GM19043 (cell line): ENCODE measurements at regions not wholly inside any gene's neighbourhood (a gene's known extent, or its start where the extent isn't known, plus 50 kb on each side); places are given as distances from the start of the nearest gene placed in this dataset.
A peak's percentile ranks its signal among the peaks of the same experiment; 100 is the strongest.

ENCODE experiments used
- ATAC-seq: cut with Tn5 transposase; IDR thresholded peaks from one replicate; pipeline ENCODE4 v1.9.1; 2021; ENCODE audit warnings: low read depth; ENCODE audit not compliant: unreplicated experiment

DNA sequence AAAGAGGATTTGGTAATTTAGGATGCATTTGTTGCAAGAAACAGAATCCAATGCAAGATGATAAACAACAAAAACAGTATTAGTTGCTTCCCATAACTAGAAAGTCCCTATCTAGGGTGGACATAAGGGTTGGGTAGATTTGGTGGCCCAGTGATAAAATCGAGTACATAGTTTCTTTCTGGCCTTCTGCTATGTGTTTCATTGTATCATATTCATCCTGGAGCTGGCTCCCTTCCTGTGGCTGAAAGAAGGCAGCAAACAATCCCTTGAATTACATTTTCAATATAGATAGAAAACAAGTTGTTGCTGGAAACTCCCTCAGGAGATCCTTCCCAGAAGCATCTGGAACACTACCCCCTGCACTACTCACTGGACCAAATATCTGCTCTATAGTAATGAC is 135.1 kb downstream of the ID4 start:
- no peak for ATAC-seq

DNA sequence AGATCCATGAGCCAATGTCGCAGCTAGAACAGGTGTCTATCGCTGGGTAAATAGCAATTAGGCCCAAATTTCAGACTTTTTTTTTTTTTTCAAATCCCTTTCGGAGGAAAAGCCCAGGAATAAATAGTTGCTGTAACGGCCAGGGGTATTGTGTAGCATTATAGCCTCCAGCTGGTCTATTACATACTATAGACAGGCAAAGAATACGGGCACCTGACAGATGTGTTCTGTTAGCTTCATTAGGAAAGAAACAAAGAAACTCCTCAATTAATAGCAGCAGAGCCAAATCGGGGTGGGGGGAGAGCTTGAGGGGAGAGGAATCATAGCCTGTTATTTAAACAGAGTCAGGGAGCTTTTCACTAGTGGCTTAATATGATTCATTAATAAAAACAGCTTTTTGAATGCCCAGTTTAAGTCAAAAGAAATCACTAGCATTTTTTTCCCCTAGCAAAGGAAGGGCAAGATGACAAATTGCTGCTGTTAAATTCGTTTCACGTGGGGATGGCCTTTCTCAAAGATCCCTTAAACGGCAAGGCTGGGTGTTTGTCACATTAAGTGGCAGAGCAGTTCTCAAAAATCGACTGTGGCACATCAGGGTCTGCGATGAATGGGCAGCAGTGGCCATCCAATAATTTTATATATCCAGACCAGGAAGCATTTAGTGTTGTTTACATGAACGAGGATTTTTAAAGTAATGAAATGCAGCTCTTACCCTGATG is 139.4 kb downstream of the ID4 start:
- no peak for ATAC-seq

DNA sequence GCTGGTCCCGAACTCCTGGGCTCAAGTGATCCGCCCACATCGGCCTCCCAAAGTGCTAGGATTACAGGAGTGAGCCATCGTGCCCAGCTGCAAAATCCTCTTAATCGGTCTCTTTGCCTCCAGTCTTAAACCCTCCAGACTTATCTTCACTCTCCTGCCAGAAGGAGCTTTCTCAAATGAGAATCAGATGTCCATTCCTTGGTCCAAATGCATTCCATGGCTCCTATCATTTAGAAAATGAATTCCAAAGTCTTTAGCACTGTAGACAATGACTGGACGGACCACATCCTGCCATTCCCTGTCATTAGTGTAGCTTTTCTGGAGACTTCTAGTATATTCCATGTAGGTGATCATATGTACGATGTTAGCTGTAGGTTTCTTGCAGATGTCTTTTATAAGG is 141.9 kb downstream of the ID4 start:
- ATAC-seq: no peak

DNA sequence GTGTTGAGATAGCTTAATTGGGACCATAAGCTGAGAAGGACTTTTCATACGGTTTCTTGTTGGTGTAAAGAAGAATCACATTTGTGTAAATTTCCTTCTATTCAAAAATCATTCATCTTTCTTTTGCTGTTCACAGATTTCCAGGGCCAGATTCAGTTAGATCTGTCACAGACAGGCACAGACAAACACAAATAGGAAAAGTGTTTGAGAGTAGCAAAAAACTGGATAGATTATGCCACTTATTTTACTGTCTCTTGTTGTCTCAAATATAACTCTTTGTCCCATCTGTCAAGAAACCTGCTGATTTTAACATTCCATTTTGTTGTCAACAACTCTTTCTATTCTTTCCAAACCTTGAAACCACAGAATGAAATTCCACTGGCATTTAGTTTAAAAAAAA is 142.8 kb downstream of the ID4 start:
- no peak for ATAC-seq

DNA sequence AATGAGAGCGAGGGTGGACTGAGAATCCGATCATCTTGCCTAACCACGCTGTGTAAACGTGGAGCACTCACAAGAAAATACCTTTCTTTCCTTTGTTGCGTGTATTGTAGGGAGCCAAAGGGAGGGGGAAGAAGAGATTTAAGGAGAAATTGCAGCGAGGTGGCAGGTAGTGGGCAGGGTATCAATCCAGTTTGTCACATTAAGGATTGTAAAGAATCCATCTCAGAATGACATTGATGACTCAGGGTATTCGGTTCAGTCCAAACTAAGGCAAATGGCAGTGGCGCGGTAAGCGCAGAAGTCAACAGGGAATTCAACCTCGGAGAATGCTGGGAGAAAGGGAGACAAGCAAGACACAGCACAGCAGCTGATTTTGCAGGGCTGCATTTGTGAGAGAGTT is 146.2 kb downstream of the ID4 start:
- ATAC-seq: no peak

DNA sequence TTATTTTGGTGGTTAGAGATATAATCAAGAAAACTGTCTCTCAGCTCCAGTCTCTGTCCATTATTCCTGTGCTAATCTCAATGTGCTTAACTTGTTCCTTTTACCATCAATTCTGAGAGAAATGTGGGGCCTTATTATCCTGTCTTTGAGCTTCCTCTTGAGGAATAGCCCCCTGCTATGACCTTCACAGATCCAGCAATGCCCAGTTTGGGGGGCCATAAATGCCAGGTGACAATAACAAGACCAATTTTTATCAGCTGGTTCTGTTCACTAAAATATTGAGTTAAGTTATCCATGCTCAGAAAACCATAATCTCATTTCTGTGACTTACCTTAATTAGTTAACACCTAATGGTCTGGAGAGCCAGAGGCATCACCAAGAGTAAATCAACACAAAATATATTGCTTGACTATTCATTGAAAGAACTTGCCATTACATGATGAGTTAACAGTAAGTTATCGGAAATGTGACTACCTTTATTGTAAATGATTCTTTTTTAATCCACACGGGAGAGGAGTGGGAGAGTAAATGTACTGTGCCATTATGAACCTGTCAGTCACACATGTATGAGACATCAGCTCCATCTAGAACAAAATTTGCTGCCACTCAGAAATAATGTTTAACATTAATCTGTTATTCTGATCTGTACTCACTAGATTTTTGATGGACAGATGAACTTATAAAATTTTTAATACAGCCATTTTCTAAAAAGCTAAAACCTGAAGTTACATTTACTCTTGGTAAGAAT is 149.7 kb downstream of the ID4 start:
- no peak for ATAC-seq

DNA sequence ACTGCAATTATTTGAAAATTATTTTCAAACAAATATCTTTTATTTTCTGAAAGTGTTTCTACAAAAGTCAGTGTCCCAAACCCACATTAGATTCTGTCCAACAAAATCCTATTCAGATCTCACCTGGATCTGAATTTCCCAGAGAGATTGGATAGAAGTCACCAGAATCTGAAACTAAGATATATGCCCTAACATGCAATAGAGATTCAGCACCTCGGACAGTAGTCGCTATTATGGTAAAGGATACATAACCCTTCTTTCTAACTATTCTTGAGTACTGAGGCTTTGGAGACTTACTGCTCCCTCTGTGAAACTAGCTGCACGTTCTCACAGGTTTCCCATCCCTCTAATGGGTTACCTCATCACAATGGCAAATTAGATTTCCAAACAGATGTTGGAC is 151.4 kb downstream of the ID4 start:
- no peak for ATAC-seq

DNA sequence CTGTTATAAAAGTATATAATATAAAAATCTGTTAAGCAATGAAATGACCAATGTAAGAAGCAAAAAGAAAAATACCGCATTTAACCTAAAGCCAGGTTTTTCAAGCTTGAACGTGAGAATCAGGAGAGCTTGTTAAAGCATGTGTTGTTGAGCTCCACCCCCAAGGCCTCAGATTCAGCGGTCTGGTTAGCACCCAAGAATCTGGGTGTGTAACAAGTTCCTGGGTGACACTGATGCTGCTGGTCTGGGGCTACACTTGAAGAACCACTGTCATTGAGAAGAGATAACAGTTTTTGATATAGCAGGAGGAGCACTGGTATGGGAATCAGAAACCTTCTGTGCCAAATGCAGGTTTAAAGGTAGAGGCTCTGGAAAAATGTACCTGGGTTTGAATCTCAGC is 154.0 kb downstream of the ID4 start:
- ATAC-seq: no peak

DNA sequence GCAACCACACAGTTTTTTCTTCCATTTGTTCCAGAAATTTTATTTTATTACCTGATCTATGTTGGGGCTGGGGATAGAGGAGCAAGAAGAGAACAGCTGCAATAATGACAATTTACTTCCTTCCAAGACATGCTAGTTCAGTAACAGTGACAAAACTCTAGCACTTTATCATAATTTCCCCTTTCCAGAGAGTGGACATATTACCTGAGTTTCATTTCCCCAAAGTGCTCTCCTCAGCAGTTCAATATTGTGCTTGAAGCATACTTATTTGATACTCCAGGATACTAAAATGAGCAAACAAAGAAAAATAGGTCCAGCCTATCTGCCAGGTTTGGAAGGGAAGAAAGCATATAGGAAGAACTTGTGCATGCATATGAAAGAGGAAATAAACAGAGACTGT is 157.7 kb downstream of the ID4 start:
- no peak for ATAC-seq

DNA sequence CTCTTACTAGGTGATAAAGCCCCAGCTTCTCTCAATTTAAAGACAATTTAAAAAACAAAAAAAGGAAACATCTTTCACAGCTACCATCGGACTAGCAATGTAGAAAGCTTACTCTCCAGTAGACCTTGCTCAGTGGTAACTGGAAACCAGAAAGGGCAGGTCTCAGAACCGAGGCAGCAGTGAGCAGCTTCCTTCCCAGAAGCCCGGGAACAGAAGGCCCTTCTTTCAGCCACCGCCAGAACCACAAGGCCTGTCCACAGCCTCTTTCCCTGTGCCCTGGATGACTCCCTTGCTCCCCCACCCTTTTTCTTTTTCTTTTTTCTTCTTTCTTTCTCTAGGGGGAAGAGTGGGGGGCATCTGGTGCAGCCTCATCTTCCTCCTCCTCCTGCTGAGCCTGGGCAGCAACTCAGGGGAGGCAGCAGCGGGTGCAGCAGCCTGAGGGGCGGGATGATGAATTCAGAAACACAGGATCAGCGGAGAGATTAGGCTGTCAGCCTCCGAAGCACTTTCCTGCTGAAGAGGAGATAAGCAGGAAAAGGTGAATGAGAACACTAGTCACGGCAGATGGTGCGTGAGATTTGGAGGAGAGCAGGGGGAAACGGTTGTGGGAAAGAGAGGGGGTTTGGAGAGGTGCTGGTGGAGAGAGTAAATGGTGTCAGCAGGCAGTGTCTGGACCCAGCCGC is 158.5 kb downstream of the ID4 start:
- no peak for ATAC-seq

DNA sequence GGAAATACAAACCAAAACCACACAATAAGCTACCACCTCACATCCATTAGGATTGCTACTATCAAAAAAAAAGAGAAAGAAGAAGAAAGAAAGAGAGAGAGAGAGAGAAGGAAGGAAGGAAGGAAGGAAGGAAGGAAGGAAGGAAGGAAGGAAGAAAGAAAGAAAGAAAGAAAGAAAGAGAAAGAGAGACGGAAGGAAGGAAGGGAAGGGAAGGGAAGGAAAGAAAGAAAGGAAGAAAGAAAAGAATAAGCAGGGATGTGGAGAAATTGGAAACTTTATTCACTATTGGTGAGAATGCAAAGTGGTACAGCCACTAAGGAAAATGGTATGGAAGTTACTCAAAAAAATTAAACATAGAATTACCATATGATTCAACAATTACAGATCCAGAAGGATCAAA is 159.9 kb downstream of the ID4 start:
- no peak for ATAC-seq

DNA sequence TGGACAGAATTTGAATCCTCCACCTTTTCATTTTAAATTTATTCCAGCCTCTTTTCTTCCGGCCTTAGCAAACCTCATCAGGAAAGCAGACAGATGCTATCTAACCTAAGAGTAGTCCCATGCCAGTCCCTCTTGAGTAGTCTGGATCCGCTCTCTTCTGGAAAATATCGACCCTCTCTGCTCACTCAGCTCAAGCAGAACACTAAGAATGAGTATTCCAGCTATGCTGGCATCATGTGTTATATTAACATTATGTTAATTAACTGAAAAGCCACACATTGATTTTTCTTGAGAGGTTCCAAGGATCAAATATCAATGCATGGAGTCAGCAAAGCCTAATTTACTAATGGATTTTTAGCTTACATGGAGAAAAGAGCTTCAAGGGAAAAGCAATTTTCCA is 161.4 kb downstream of the ID4 start:
- no peak for ATAC-seq

DNA sequence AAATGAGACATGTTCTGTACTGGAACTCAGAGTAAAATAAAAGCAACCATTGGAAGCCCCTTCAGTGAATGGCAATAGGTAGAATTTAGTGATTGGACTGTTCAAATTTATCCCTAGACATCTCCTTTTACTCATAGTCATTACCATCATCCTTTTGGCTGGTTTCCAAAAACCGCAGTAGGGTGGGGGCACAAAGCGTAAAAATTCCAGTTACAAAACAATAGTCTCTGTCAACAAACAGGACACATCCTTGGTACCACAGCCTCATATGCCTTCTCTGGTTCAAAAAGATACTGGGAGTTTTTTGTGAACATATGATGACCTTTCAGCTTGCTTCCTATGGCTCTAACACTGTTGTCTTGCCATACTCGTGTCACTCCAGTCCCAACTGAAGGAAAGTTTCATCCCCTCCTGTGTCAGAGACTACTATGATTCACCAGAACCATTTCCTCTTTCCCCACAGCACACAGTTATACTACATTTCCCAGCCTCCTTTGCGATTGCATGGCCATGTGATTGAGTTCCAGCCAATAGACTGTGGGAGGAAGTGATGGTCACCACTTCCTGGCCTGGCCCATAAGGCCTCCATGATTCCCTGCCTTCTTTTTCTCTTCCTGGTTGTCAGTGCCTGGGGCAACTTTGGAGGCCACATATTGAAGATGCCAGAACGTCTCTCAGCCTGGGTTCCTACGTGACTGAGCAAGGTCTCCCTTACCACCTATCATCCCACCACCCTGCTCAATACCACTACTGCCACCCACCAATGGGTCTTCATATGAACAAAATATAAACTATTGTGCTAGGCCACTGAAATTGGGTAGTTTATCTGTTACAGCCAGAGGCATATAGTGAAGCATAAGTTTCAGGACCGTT is 162.4 kb downstream of the ID4 start:
- ATAC-seq: peak; percentile 94

DNA sequence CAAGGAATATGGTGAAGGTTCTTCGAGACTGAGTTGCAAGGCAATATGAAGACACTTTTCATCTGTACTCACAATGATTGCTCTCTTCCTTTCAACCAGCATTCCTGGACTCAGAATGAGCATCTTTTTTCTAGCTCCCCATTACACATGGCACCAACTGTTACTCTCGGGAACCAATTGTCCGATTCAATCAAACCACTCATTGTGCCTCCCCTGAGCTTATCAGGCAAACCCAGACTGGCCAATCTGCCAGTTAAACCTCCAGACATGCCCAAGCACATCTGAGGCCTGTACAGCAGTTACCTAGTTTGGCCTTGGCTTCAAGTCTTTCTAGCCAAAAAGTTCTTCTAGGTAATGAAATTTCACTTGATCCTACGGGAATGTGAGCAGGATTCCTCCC is 164.1 kb downstream of the ID4 start:
- ATAC-seq: no peak

DNA sequence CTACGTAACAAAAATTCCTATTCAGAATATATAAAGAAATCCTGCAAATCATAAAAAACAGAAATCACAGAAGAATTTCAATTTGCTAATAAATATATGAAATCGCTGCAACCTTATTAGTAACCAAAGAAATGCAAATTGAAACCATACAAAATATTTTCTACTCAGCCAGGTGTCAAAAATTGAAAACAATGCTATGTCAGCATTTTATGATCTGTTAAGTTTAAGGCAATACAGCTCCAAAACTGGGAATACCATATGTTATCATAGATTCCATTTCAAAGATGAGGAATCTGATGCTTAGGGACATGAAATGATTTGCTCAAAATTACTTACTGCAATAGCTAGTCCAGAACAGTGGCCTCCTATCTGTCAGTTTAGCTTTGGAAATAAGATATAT is 168.9 kb downstream of the ID4 start:
- ATAC-seq: no peak

DNA sequence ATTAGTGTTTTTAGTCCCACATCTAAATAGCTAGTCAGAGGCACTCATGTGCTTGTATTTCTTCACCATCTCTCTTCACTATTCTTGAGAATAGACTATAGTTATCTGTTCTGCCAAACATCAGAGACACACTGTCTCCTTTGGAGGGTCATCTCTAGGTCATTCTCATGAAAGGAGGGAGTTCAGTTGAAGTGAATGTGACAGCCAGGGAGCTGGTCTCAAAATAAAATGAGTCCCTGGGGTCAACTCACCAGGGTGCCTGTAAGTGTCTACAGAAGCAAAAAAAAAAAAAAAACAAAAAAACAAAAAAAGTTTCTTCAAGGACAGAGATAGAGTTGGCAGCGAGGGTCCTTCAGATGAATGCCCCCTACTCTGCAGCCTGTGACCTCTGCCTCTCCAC is 171.0 kb downstream of the ID4 start:
- no peak for ATAC-seq

DNA sequence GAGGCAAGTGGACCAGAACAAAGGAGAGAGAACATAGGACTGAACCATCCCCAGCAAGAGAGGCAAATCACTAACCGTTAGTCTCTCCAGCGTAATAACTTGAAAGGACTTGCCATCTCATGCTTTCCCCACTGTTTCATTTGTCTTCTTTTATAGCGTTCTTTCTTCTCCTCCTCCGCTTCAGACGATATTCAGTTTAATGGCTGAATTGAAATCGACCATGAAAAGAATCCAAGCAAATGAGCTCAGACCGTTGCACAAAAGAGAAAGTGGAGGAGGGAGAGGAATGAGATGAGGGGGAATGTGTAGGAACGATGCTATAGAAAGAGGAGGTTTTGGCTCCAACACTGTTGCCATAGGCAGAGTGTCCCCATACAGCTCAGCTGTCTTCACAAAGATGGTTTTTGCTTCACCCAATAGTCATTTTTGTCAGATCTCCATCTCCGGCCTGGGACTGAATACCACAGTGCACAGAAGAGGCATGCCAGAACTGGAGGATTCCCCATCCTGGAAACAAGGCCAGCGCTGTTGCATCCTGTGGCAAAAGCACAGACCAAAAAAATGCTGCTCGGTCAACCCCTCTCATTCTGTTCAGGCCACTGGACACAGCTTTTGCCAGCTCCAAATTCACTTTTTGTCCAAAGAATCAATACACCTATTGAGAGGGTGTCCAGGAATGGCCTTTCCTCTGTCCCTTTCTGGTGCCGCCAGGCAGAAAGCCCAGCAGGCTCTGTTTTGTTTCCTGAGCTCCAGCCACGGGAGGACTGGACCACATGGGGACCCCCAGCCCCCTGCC is 176.1 kb downstream of the ID4 start:
- ATAC-seq: no peak

DNA sequence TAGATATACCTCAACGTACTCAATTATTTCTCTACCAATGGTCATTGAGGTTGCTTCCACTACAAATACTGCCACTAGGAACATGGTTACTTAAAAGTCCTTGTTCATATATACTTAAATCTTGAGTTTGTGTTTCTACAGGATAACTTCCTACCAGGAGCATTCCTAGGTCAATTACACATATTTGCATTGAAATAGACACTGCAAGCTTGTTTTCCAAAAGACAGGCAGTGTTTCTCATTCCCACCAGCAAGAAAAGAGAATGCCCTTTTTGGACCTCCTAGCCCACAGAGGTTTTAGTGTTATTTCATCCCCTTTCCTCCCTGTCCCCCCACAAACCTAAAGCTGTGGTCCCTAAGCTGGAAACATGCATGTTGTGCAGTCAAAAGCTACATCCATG is 177.3 kb downstream of the ID4 start:
- ATAC-seq: no peak

DNA sequence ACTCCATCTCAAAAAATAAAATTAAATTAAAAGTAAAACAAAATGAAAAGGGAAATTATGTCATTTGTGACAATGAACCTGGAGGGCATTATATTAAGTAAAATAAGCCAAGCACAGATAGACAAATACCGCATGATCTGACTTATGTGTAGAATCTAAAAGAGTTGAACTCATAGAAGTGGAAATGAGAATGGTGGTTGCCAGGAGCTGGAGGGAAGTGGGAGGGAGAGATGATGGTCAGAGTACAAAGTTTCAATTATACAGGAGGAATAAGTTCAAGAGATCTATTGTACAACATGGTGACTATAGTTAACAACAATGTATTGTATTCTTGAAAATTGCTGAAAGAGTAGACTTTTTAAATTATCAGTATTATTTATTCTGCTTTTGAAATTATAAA is 183.4 kb downstream of the ID4 start:
- no peak for ATAC-seq

DNA sequence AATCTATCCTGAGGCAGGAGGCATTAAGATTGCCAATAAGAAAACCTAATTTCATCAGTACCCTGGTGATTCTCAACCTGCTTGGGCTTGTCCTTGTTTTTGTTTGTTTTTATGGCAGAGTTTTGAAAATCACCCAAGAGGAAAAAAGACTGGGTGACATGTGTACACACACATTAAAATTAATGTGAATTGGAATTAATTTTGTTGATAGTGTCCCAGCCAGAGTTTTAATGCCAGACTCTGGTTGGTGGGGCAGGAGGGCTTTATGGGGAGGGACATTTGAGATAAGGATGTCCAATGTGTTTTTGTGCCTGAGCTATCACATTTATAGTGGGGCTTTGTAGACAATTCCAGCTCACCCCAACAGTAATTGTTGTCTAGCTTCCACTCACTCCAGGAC is 184.6 kb downstream of the ID4 start:
- no peak for ATAC-seq
